Body of pancreas (tissue), 4 donors: ENCODE measurements at regions not wholly inside any gene's neighbourhood (a gene's known extent, or its start where the extent isn't known, plus 50 kb on each side); places are given as distances from the start of the nearest gene placed in this dataset.

Source experiments
- ATAC-seq: fragments of 150-250 bp; one replicate; pipeline ENCODE4 v1.9.1; 2016
- DNase-seq, 4 donors: peaks; one replicate each; pipeline ENCODE4 v3.0.0-alpha.2; 2019
- H3K27ac ChIP-seq, 4 donors: fragments of 200-600 bp; sonication (generic); 1 replicate in 3 of 4; 2 replicates in 1 of 4; pipeline versions ENCODE4 v1.5.1 to v1.6.1; 2016 to 2019; ENCODE audit warnings: mild to moderate bottlenecking in 1 of 4, mixed read lengths in 1 of 4, moderate library complexity in 1 of 4
- H3K27me3 ChIP-seq, 2 donors: fragments of 200-600 bp; sonication (generic); one replicate each; pipeline ENCODE4 v1.6.0; 2016; ENCODE audit warnings: mild to moderate bottlenecking in 1 of 2
- H3K36me3 ChIP-seq, 2 donors: fragments of 200-600 bp; sonication (generic); replicated peaks in 1 of 2; 2 replicates each; pipeline ENCODE4 v1.5.1; 2016; ENCODE audit warnings: low read depth in 2 of 2; ENCODE audit not compliant: insufficient read depth in 1 of 2
- H3K4me1 ChIP-seq: fragments of 200-600 bp; sonication (generic); one replicate; pipeline ENCODE4 v1.6.0; 2016
- H3K4me3 ChIP-seq, 2 donors: fragments of 200-600 bp; sonication (generic); 1 replicate in 1 of 2; 2 replicates in 1 of 2; pipeline ENCODE4 v1.5.1; 2016 to 2019
- H3K9me3 ChIP-seq, 3 donors: fragments of 200-600 bp; sonication (generic); 1 replicate in 2 of 3; 2 replicates in 1 of 3; pipeline ENCODE4 v1.5.1; 2016
- CTCF ChIP-seq, 7 experiments: fragments of 450-650 bp in 4 of 7; fragments of 200-600 bp in 3 of 7; sonication (generic) in 3 of 7; IDR thresholded peaks; one replicate each; pipeline ENCODE4 v1.5.1; 2016 to 2019; ENCODE audit warnings: antibody characterized with exemption in 7 of 7
- POLR2A ChIP-seq, 3 donors: fragments of 450-650 bp; IDR thresholded peaks; one replicate each; pipeline ENCODE4 v1.6.1; 2016; ENCODE audit warnings: antibody characterized with exemption in 3 of 3, mild to moderate bottlenecking in 2 of 3
- WGBS, 2 donors: methylation state at CpG; one replicate each; pipeline ENCODE4 v1.1.5; 2017; 5-methylcytosine and 5-hydroxymethylcytosine counted together
- intact Hi-C: fragments of 100-400 bp; cut with DNase I; formaldehyde crosslinking; loops from one replicate; pipeline ENCODE4 v1.15.1; 2023

- H3K9me3 ChIP-seq: no peaks in the 10 kb centered on the region
- no peaks in the 10 kb centered on the region for H3K27me3 ChIP-seq
- no peak for TF ChIP-seq POLR2A (IDR thresholded peaks at IDR 0.05)
- no peak for TF ChIP-seq CTCF (IDR thresholded peaks at IDR 0.05)
- intact Hi-C loops: no loop called here
- no peaks in the 10 kb centered on the region for H3K4me1 ChIP-seq
- no peaks in the 10 kb centered on the region for H3K36me3 ChIP-seq
- H3K4me3 ChIP-seq: no peak overlapping the region
- DNase-seq (no peak), ATAC-seq (no peak)
- no peak overlapping the region for H3K27ac ChIP-seq
- WGBS, 2 donors: 44 to 63% methylated on average over 4 of the region's 4 CpGs
Observed at GRCh38 chr1:166703726-166704462, 135.4 kb upstream of the POGK start.

- TF ChIP-seq CTCF (IDR thresholded peaks at IDR 0.05): no peak
- TF ChIP-seq POLR2A (IDR thresholded peaks at IDR 0.05): no peak
- intact Hi-C loops: no loop called here
- WGBS, 2 donors: 23 to 25% methylated on average over 3 of the region's 3 CpGs
- H3K4me3 ChIP-seq: no peak overlapping the region
- H3K36me3 ChIP-seq: no peaks in the 10 kb centered on the region
- no peak overlapping the region for H3K27ac ChIP-seq
- DNase-seq (no peak), ATAC-seq (no peak)
- no peaks in the 10 kb centered on the region for H3K27me3 ChIP-seq
- H3K9me3 ChIP-seq: no peaks in the 10 kb centered on the region
- no peaks in the 10 kb centered on the region for H3K4me1 ChIP-seq
Observed at GRCh38 chr1:166705376-166706289, 133.6 kb upstream of the POGK start.

- H3K4me1 ChIP-seq: no peaks in the 10 kb centered on the region
- no peaks in the 10 kb centered on the region for H3K27me3 ChIP-seq
- DNase-seq: no peak
- H3K9me3 ChIP-seq: peaks cover 0 to 5% (median 0%) of the 10 kb centered on the region in 3 donors
- no peak for TF ChIP-seq POLR2A (IDR thresholded peaks at IDR 0.05)
- no peak for TF ChIP-seq CTCF (IDR thresholded peaks at IDR 0.05)
- H3K36me3 ChIP-seq: no peaks in the 10 kb centered on the region
- no peak overlapping the region for H3K27ac ChIP-seq
- H3K4me3 ChIP-seq: no peak overlapping the region
- intact Hi-C loops: no loop called here
- ATAC-seq: no peak
Observed at GRCh38 chr1:166716620-166717019, 122.7 kb upstream of the POGK start.

- H3K9me3 ChIP-seq: peaks cover 0 to 15% (median 0%) of the 10 kb centered on the region in 3 donors
- TF ChIP-seq CTCF (IDR thresholded peaks at IDR 0.05): no peak
- TF ChIP-seq POLR2A (IDR thresholded peaks at IDR 0.05): no peak
- H3K27me3 ChIP-seq: no peaks in the 10 kb centered on the region
- intact Hi-C loops: no loop called here
- no peaks in the 10 kb centered on the region for H3K36me3 ChIP-seq
- no peak overlapping the region for H3K27ac ChIP-seq
- H3K4me3 ChIP-seq: no peak overlapping the region
- WGBS, 2 donors: 39 to 41% methylated on average over 2 of the region's 2 CpGs
- no peak for DNase-seq
- no peak for ATAC-seq
- H3K4me1 ChIP-seq: no peaks in the 10 kb centered on the region
Observed at GRCh38 chr1:166721145-166721544, 118.1 kb upstream of the POGK start.
